LNCaP clone FGC (cell line): ENCODE measurements at regions not wholly inside any gene's neighbourhood (a gene's known extent, or its start where the extent isn't known, plus 50 kb on each side); places are given as distances from the start of the nearest gene placed in this dataset.
"Not testable (repeated sequence)": the region's sequence is repeated elsewhere in the genome, so short reads cannot be mapped to it uniquely, and the experiment has no call there.

Experiments
- DNase-seq: peaks from one replicate; pipeline ENCODE4 v3.0.0-alpha.2; 2011; ENCODE audit warnings: low read depth
- H3K4me3 ChIP-seq: 2 replicates; pipeline ENCODE4 v1.5.1; 2011; ENCODE audit warnings: mild to moderate bottlenecking, low read depth, low read length, control low read depth
- CTCF ChIP-seq: IDR thresholded peaks from 2 replicates; pipeline ENCODE4 v1.5.1; 2012; ENCODE audit warnings: mild to moderate bottlenecking; ENCODE audit not compliant: control insufficient read depth, insufficient read depth; ENCODE audit errors: extremely low read depth

- DNase-seq, result no peak
- TF ChIP-seq CTCF, result no peak
- no peak overlapping the region for H3K4me3 ChIP-seq
These were observed 404.3 kb downstream of the HLX start for GRCh38 chr1:221283532-221283931.

GRCh38 chr1:221284028-221284427 lies 404.8 kb downstream of the HLX start:
- TF ChIP-seq CTCF, result no peak
- H3K4me3 ChIP-seq, result no peak overlapping the region
- DNase-seq, result no peak

- H3K4me3 ChIP-seq, DNase-seq: not testable (repeated sequence)
These were observed 405.7 kb downstream of the HLX start for GRCh38 chr1:221284991-221285390.

GRCh38 chr1:221285458-221286210 lies 406.4 kb downstream of the HLX start:
- not testable (repeated sequence) for H3K4me3 ChIP-seq, DNase-seq

GRCh38 chr1:221286399-221286798 lies 407.2 kb downstream of the HLX start:
- H3K4me3 ChIP-seq, result no peak overlapping the region
- TF ChIP-seq CTCF, result no peak
- DNase-seq, result no peak

GRCh38 chr1:221289103-221289502 lies 409.9 kb downstream of the HLX start:
- DNase-seq, result no peak
- TF ChIP-seq CTCF, result no peak

GRCh38 chr1:221290669-221291068 lies 411.4 kb downstream of the HLX start:
- no peak overlapping the region for H3K4me3 ChIP-seq
- no peak for DNase-seq
- TF ChIP-seq CTCF, result no peak

More at GRCh38 chr1:221289103-221289502, 409.9 kb downstream of the HLX start:
- H3K4me3 ChIP-seq, result no peak overlapping the region

GRCh38 chr1:221291113-221291512 lies 411.9 kb downstream of the HLX start:
- no peak overlapping the region for H3K4me3 ChIP-seq
- TF ChIP-seq CTCF, result no peak
- DNase-seq, result no peak
